PC-3 (cell line): ENCODE measurements at regions not wholly inside any gene's neighbourhood (a gene's known extent, or its start where the extent isn't known, plus 50 kb on each side); places are given as distances from the start of the nearest gene placed in this dataset.

Experiments used
- ATAC-seq: fragments of 200-7000 bp; cut with Tn5 transposase; 2 replicates; pipeline ENCODE4 v1.9.1; 2020; ENCODE audit warnings: mild to moderate bottlenecking, moderate library complexity
- BruUV-seq: library from RNA; stranded (reverse); fragments of 400-500 nt; replicated peaks from 2 replicates; lab custom pipeline; 2021; lab: Mats Ljungman, UMichigan
- CTCF ChIA-PET: fragments of 300-600 bp; sonication (Branson Sonifier 250); formaldehyde crosslinking; loops from one replicate; lab custom pipeline; 2022; ENCODE audit warnings: antibody characterized with exemption; lab: Charles Lee
- POLR2A ChIA-PET: fragments of 300-600 bp; sonication (Branson Sonifier 250); formaldehyde crosslinking; loops from one replicate; lab custom pipeline; 2022; ENCODE audit warnings: antibody characterized with exemption; ENCODE audit not compliant: unreplicated experiment; lab: Charles Lee
- DNase-seq: peaks from one replicate; pipeline ENCODE4 v3.0.0-alpha.2; 2015
- H2AFZ ChIP-seq: fragments of 300-600 bp; sonication (generic); 2 replicates; pipeline ENCODE4 v1.6.0; 2016; ENCODE audit warnings: antibody characterized with exemption, low read length
- H3F3A ChIP-seq: fragments of 300-600 bp; sonication (generic); one replicate; pipeline ENCODE4 v1.6.0; 2017; ENCODE audit warnings: antibody characterized with exemption, low read length, control low read depth, mild to moderate bottlenecking; ENCODE audit not compliant: unreplicated experiment
- H3K27ac ChIP-seq: fragments of 300-600 bp; sonication (generic); 2 replicates; pipeline ENCODE4 v1.5.1; 2016; ENCODE audit warnings: mild to moderate bottlenecking, low read length
- H3K27me3 ChIP-seq: fragments of 300-600 bp; sonication (generic); 2 replicates; pipeline ENCODE4 v1.6.1; 2016; ENCODE audit warnings: low read length, mixed read lengths
- H3K36me3 ChIP-seq: fragments of 300-600 bp; sonication (generic); 2 replicates; pipeline ENCODE4 v1.6.1; 2016; ENCODE audit warnings: low read depth, mixed run types, low read length, mixed read lengths
- H3K4me1 ChIP-seq: fragments of 300-600 bp; sonication (generic); 2 replicates; pipeline ENCODE4 v1.5.1; 2016; ENCODE audit warnings: low read length; ENCODE audit not compliant: insufficient read depth
- H3K4me2 ChIP-seq: fragments of 300-600 bp; sonication (generic); 2 replicates; pipeline ENCODE4 v1.6.0; 2016; ENCODE audit warnings: low read length
- H3K4me3 ChIP-seq: fragments of 300-600 bp; sonication (generic); 2 replicates; pipeline ENCODE4 v1.5.1; 2016; ENCODE audit warnings: mild to moderate bottlenecking, low read length, mixed read lengths
- H3K79me2 ChIP-seq: fragments of 300-600 bp; sonication (generic); 2 replicates; pipeline ENCODE4 v1.6.1; 2017; ENCODE audit warnings: low read length, mixed read lengths
- H3K9ac ChIP-seq: fragments of 300-600 bp; sonication (generic); 2 replicates; pipeline ENCODE4 v1.6.0; 2016; ENCODE audit warnings: mild to moderate bottlenecking, low read length
- H3K9me2 ChIP-seq: fragments of 300-600 bp; sonication (generic); replicated peaks from 2 replicates; pipeline ENCODE4 v1.6.1; 2016; ENCODE audit warnings: mixed run types, low read length, mixed read lengths
- H3K9me3 ChIP-seq: fragments of 300-600 bp; sonication (generic); 2 replicates; pipeline ENCODE4 v1.6.1; 2016; ENCODE audit warnings: low read length, mixed read lengths
- H4K20me1 ChIP-seq: fragments of 300-600 bp; sonication (generic); 2 replicates; pipeline ENCODE4 v1.6.1; 2016; ENCODE audit warnings: low read length, mixed read lengths
- CTCF ChIP-seq: fragments of 300-600 bp; sonication (generic); conservative IDR thresholded peaks from 2 replicates; pipeline ENCODE4 v1.5.1; 2017; ENCODE audit warnings: antibody characterized with exemption, low read depth, mild to moderate bottlenecking, low read length
- EZH2 ChIP-seq: fragments of 300-600 bp; sonication (generic); IDR thresholded peaks from one replicate; pipeline ENCODE4 v1.6.1; 2017; ENCODE audit warnings: antibody characterized with exemption, mild to moderate bottlenecking, low read length; ENCODE audit not compliant: unreplicated experiment
- EZH2phosphoT487 ChIP-seq: fragments of 300-600 bp; sonication (generic); IDR thresholded peaks from 2 replicates; pipeline ENCODE4 v1.6.1; 2018; ENCODE audit warnings: mild to moderate bottlenecking, antibody characterized with exemption, low read length, borderline replicate concordance
- intact Hi-C: fragments of 100-400 bp; cut with micrococcal nuclease; formaldehyde crosslinking; loops from 2 replicates; pipeline ENCODE4 v1.9.0; 2023

GRCh38 chr12:85680881-85681280, 155.3 kb downstream of the RASSF9 start:
- Histone ChIP-seq H3K4me1 (peaks cover 5% of the 10 kb centered on the region; the same call in 1 of the 2 replicates), H3F3A (no peaks in the 10 kb centered on the region), H3K4me3 (no peak overlapping the region), H3K4me2 (no peak overlapping the region), H3K9ac (no peak overlapping the region), H3K27me3 (no peaks in the 10 kb centered on the region), H3K79me2 (no peaks in the 10 kb centered on the region), H3K9me3 (no peaks in the 10 kb centered on the region), H2AFZ (no peak overlapping the region), H3K36me3 (no peaks in the 10 kb centered on the region), H3K9me2 (no peaks in the 10 kb centered on the region), H4K20me1 (no peaks in the 10 kb centered on the region), H3K27ac (no peak overlapping the region)
- intact Hi-C loops, result no loop called here
- ChIA-PET POLR2A (no interaction called here), CTCF (no interaction called here)
- TF ChIP-seq EZH2, result no peak
- TF ChIP-seq EZH2phosphoT487, result no peak
- no peak for TF ChIP-seq CTCF
- BruUV-seq, result no TSS peak
- ATAC-seq (no peak), DNase-seq (no peak)

GRCh38 chr12:85681333-85681732, 154.9 kb downstream of the RASSF9 start:
- ATAC-seq (no peak), DNase-seq (no peak)
- CTCF ChIA-PET, result no interaction called here
- H3K9me3 ChIP-seq, result no peaks in the 10 kb centered on the region
- H3K4me1 ChIP-seq, result peaks cover 5% of the 10 kb centered on the region; the same call in 1 of the 2 replicates
- H3K27ac ChIP-seq, result no peak overlapping the region
- POLR2A ChIA-PET, result no interaction called here
- no TSS peak for BruUV-seq
- no peaks in the 10 kb centered on the region for H3F3A ChIP-seq
- no peak overlapping the region for H3K9ac ChIP-seq
- no peaks in the 10 kb centered on the region for H3K36me3 ChIP-seq
- no peaks in the 10 kb centered on the region for H4K20me1 ChIP-seq
- H3K9me2 ChIP-seq, result no peaks in the 10 kb centered on the region
- H3K4me2 ChIP-seq, result no peak overlapping the region
- no peaks in the 10 kb centered on the region for H3K27me3 ChIP-seq
- H2AFZ ChIP-seq, result no peak overlapping the region
- H3K79me2 ChIP-seq, result no peaks in the 10 kb centered on the region
- no peak overlapping the region for H3K4me3 ChIP-seq
- TF ChIP-seq CTCF (no peak), EZH2 (no peak), EZH2phosphoT487 (no peak)
- intact Hi-C loops, result no loop called here

GRCh38 chr12:85683051-85683450, 153.2 kb downstream of the RASSF9 start:
- H3K4me3 ChIP-seq, result no peak overlapping the region
- H3K27me3 ChIP-seq, result no peaks in the 10 kb centered on the region
- H3K79me2 ChIP-seq, result no peaks in the 10 kb centered on the region

More at GRCh38 chr12:85683051-85683450, 153.2 kb downstream of the RASSF9 start:
- ChIA-PET CTCF (no interaction called here), POLR2A (no interaction called here)
- TF ChIP-seq CTCF, result no peak
- TF ChIP-seq EZH2, result no peak
- TF ChIP-seq EZH2phosphoT487, result no peak
- DNase-seq (no peak), ATAC-seq (no peak)
- Histone ChIP-seq H3K27ac (no peak overlapping the region), H3K9me3 (no peaks in the 10 kb centered on the region), H3F3A (no peaks in the 10 kb centered on the region), H3K4me1 (no peaks in the 10 kb centered on the region), H2AFZ (no peak overlapping the region), H3K9ac (no peak overlapping the region), H4K20me1 (no peaks in the 10 kb centered on the region), H3K4me2 (no peak overlapping the region), H3K36me3 (no peaks in the 10 kb centered on the region), H3K9me2 (no peaks in the 10 kb centered on the region)
- intact Hi-C loops, result no loop called here
- BruUV-seq, result no TSS peak
